DMS153 (cell line): ENCODE measurements at regions not wholly inside any gene's neighbourhood (a gene's known extent, or its start where the extent isn't known, plus 50 kb on each side); places are given as distances from the start of the nearest gene placed in this dataset.

Source experiments
- DNase-seq: peaks from one replicate; lab custom pipeline; 2025; lab: John Stamatoyannopoulos, UW

DNA sequence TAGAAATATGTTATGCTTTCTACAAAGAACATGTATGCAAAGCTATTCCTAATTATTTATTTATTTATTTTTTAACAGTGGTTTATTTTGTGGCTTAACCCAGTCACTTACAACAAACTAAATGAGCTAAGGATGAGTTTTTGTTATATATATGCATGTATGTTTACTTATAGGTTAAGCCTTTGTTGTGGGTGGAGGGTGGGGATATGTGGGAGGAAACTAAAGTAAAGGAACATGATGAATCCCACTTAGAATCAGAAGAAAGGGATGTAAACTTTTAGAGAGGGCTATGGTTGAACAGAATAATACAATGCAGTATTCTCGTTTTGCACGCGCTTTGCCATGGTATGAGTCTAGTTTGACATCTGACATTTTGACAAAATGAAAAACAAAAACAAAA, 321.0 kb upstream of the RUNX1 start:
- DNase-seq, result no peak

DNA sequence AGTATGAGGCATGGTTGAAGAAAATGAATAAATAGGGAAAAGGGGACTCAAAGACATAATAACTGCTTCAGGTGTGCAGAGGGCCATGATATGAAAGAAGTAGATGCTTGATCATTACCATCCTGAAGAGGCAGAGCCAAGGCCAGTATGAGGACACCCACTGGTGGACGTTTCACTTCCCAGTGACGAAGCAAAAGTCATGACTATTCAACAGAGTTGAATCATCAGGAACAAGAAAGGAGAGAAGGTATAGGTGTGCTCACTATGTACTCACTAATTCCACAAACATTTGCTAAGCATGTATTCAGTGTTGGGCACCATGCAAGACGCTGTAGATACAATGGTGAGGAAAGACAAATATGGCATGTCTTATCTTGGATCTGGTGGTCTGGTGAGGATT, 319.2 kb upstream of the RUNX1 start:
- no peak for DNase-seq

DNA sequence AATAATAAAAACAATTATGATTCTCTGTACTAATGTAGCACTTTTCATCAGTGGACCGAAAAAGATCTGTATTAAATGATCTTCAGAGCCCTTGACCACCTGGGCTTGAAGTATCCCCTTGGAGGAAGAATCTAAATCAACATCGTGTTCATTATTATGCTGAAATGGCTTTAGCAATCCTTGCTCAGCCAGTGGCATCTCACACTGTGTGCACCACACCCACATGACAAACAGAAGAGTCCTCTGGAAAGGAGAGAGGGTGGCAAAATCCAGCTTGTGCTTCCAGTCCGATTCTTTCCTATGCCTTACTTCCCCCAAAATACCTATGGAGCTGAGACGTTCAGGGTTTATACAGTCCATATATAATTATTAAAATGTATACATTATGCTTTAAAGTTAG, 318.5 kb upstream of the RUNX1 start:
- DNase-seq, result peak; percentile 72

DNA sequence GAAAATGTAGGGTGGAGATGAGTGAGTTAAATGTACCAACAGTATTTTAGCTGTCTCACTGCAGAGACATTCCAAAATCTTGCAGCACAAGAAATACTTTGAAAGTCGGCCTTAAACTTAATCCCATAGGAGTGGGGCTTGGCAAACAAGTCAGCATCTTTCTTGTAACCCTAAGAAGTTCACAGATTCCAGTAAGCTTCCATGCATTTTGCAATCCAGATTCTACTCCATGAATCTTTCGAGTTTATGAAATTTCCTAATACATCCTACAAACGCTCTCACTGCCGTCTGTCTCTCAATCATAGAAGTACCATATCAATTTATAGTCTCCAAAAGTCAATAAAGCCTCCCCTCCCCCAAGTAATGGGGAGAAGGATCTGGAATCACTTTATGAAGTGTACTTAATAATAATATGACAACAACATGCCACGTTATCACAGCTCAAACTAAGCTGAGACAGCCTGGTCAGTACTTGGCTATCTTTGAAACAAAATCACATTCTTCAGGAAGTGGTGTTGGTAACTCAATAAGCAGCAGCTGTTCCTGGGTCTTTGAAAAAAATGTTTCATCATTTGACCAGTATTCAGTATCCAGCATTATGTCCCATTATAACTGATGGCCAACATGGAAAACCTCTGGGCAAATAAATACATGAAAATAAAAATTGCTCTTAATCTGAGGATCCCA, 317.4 kb upstream of the RUNX1 start:
- DNase-seq, result no peak

DNA sequence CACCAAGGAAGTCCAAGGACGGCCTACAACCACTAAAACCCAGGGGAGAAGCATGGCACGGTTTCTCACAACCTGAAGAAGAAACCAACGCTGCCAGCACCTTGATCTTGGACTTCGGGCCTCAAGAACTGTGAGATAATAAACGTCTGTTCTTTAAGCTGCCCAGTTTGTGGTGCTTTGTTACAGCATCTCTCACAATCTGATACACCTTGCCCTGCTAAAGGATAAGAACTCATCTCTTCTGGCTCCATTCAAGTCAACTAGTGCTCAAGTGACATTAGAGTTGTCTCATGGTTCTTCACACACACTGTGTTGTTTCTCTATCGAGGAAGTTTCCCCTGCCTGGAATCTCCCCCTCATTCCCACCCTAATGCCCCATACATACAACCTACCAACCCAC, 314.4 kb upstream of the RUNX1 start:
- no peak for DNase-seq

DNA sequence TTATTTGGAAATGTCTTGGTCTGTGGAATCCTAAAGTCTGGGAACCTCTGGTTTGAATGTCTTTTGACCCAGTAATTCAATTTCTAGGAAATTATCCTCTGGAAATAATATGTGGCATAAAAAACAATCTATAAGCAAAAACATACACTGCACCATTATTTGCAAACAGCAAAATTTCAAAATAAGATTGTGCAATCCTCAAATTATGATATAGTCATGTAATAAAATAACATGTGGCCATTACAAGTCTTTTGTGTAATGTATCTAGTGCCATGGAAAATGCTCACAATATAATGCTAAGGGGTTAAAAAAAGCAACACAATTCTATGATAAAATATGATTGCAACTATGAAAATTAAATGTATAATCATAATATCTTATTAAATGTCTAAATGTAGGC, 312.9 kb upstream of the RUNX1 start:
- DNase-seq, result no peak

DNA sequence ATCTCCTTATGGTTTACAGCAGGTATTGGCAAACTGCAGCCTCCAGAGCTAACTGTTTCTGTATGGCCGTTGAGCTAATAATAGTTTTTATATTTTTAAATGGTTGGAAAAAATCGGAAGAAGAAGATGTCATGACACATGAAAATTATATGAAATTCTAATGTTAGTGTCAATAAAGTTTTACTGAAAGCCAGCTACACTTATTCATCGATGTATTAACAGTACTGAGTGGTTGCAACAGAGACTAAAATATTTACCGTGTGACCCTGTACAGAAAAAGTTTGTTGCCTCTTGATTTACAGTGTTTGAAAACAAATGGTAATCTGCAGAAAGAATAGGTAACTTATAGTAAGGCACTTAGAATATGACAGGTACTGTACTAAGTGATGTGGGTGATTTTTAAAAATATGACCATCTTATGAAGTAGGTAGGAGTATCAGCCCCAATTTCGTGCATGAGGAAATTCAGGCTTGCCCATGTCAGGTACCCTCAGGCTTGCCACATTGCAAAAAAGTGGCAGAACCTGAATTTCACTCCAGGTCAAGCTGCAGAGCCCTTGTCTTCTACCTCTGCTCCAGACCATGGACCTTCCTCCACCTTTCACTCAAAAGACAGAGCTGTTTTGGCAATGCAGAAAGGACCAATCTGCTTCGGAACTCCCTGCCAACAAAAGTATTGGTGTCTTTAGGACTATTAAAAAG, 311.9 kb upstream of the RUNX1 start:
- DNase-seq, result no peak

DNA sequence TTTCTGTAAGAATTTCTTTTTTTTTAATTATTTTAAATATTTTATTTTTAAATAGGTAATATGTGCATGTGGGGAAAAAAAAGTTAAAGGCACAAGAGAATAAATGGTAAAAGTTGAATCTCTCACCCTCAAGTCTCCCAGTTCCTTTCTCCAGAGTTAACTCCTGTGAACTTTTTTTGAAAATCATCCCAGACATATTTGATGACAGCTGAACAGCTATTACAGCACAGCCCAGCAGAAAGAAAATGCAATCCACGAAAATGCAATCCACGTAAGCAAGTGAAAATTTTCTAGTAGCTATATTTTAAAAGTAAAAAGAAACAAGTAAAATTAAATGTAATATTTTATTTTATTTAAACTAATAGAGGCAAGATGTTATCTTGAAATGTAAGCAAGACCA, 310.0 kb upstream of the RUNX1 start:
- no peak for DNase-seq

DNA sequence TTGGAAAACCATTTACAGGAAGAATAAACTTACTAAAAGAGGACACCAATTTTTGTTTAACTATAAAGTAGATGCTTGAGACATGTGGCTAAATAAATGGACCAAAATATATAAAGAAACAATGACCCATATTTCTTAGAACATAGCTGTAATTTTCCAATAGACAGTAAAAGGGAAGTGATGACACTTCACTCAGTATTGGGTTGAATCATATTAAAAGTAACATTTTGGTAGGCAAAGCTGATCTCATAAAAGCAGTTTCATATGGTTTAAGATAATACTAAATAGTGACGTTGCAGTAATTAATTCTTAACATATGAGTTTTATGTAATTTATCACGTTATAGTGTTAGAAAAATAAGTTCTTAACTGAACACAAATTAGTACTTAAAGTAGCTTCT, 308.9 kb upstream of the RUNX1 start:
- DNase-seq, result no peak

DNA sequence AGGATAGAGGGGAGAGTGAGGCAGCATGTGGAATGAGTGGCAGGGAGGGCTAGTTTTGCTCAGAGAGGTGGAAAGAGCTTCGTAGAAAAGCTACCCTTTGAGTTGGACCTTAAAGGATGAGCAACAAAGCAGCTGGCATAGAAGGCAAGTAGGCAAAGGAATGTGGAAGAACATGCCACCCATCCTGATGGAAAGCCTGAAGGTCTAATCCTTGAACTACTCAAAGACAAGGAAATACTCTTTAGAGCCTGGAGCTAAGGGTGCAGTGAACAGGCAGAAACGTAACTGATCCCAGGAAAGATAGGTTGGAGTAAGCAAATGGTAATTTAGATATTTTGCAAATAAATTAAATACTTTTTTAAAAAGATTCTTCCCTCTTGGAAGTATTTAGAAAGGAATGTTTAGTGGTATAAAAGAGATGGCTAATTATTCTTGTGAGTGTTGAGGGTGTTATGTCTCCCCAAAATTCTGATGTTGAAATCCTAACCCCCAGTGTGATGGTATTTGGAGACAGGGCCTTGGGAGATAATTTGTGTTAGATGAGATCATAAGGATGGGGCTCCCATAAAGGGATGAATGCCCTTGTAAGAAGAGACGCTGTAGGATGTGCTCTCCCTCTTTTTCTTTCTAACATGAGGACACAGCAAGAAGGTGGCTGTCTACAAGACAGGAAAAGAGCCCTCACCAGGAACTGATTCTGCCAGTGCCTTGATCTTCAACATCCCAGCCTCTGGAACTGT, 308.1 kb upstream of the RUNX1 start:
- DNase-seq, result no peak

DNA sequence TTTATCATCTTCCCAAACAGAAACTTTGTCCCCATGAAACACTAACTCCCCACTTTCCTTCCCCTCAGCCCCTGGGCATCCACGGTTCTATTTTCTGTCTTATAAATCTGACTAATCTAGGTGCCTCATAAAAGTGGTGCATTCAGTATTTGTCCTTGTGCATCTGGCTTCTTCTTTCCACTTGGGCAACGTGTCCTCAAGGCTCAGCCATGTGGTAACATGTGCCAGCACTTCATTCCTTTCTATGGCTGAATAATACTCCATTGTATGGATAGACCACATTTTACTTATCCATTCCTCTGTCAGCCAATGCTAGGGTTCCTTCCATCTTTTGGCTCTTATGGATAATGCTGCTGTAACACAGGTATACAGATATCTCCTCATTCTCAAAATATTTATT, 305.0 kb upstream of the RUNX1 start:
- DNase-seq, result no peak

DNA sequence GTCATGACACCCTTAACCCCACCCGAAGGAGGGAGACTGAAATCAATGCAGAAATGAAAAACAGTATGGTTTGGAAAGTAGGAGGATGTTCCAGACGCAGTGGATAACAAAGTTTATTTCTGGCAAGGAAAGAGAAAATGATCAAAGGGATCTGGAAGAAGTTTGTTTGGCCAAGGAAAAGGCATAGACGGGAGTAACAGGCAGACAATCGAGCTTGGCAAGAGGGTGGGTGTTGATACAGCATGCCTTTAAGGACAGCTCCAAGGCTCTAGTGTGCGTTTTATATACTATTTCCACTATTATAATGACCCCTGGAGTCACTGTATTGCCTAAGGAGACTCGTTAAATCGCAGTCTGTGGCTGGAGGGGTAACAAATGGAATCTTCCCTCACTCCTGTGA, 303.7 kb upstream of the RUNX1 start:
- no peak for DNase-seq

DNA sequence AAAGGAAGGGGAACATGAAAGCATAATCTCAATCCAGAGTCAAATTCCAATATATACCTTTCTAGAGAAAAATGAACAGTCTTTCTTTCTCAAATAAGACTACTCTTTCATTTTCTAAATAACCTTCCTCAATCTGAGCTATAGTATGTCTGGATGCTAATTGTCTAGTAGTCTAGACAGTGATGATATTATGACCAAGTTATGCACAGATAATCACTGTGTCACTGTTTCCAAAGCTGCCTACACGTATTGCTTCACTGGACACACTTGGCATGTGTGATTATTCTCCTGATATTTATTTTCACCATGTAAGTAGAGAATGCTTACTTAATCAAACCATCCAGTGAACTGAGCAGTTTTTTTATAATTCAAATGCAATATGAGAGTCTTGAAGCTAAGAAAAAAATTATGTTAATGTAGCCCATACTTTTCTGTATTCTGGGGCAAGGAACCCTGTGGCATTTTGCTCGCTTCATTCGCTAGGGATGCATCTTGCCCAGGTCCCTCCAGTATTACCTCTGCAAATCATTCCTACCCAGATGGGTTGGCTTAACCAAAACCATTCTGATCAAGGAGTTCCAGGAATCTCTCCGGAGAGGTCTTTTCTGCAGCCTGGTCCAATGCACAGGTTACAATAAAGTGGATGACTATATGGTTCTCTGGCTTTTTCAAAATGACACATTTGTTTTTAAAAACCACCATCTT, 303.1 kb upstream of the RUNX1 start:
- DNase-seq, result no peak

DNA sequence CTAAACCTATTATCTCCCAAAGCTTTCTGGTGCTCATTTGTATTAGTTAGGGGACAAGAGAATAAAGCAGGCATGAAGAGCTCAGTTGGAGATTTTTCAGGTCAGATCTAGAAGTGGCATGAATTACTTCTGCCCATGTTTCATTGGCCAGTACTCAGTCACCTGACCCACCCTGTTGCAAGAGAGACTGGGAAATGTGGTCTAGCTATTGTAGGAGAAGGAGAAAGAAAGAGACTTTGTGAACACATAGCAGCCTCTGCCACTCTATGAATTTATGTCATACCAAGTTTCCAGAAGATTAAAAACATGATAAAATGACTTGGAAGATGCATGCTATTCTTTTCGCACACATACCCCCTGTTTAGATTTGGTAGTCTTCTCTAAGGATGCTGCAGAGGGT, 302.3 kb upstream of the RUNX1 start:
- DNase-seq, result no peak

DNA sequence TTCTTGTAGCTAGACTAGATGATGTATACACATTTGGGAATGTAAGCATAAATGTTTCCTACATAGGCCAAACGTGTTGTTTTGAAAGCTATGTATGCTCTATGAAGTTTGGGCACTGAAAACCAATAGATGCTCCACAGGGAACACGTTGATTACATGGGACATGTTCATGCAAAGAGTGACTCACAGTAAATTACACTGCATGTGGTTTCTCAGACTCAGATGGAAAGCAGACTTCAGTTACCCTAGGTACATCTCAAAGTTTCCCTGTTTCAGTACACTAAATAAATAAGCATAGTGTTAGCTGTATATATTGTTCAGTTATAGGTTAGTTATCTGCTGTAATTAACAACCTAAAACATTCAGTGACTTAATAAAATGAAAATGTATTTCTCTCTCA, 301.9 kb upstream of the RUNX1 start:
- DNase-seq, result no peak

DNA sequence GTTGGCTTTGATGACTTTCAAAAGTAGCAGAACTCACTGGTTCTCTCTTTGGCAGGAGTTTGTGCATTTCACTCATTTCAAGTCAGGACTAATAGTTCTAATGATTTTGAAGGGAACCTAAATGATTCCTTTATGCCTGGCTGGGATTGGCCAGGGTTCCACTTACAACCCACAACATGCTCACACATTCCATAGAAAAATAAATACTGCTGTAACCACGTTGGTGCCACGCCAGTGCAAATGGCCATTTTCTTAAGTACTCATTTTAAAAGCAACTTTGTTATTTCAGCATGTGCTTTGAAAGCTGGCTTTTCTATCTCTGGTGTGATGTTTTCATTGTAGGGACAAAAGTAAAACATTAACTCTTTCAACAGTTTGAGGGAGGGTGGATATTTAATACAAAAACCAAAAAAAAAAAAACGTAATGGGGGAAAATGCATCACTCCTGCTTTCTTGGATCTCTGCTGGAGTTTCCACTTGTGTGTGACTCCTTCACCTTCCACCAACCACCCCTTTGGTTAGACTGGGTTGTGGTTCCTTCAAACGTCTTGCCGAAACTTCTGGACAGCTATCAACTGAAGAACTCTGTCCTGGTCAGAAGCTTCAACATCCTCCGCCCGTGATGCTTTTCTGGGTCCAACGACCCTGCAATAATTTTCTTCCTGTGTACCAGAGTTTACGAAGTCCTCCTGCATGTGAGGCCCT, 300.4 kb upstream of the RUNX1 start:
- DNase-seq, result no peak

DNA sequence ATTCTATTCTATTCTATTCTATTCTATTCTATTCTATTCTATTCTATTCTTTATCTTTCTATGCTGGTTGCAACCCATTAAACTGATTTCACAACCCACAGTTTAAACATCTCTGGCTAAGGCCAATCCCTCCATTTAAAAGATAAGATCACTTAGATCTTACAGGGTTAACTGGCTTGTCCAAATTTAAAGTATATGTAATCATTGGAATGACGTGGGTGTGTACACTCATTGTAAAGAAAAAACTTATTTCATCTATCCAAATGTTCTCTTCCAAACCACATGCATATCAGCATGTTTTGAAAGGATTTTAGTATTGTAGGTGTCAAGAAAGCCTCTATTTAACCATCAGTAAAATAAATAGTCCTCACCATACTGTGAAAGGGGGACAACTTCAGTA, 299.6 kb upstream of the RUNX1 start:
- DNase-seq, result no peak

DNA sequence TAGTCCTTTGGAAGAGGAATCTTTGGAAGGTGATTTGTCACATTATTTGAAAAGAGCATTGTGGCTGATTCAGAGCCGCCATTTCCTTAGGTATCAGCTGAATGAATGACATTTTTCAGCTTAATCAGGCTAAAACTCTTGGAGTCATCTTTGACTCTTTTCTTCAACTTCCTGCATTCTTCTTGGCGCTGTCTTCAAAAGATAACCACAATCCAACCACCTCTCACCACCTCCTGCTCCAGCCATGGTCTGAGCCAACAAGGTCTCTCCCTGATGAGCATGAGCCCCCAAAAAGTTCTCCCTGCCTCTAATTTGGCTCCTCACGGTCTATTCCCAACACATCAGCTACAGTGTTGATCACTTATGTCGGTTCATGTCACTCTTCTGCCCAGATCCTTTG, 297.6 kb upstream of the RUNX1 start:
- DNase-seq, result no peak

DNA sequence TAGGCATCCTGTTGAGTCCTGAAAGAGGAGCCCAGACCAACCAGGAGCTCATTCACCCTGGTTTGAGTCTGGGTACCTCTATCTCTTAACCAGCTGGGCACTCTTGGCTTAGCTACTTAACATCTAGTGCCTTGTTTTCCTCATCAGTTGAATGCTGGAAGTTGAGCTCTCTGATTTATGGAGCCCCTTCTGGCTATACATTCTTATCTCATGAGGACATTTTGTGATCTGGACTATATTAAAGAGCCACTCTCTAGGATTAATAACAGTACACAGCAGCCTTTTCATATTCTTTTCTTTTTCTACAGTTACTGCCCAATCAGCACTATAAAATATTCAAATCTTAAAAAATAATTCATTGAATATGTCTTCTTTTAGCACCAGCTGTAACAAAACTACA, 296.9 kb upstream of the RUNX1 start:
- no peak for DNase-seq

DNA sequence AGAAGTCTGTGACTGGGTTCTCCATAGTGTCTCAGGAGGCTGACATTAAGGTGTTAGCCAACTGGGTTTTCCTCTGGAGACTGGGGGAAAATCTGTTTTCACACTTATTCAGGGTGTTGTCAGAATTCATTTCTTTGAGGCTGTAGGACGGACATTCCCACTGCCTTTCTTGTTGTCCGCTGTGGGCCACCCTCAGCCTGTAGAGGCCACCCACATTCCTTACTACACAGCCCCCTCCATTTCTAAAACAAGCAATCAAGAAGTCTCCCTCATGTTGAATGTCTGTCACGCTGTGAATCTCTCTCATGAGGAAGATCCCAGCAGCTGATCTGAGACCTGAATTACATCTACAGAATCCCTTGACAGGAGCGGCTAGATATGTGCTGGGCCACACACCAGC, 295.5 kb upstream of the RUNX1 start:
- no peak for DNase-seq

DNA sequence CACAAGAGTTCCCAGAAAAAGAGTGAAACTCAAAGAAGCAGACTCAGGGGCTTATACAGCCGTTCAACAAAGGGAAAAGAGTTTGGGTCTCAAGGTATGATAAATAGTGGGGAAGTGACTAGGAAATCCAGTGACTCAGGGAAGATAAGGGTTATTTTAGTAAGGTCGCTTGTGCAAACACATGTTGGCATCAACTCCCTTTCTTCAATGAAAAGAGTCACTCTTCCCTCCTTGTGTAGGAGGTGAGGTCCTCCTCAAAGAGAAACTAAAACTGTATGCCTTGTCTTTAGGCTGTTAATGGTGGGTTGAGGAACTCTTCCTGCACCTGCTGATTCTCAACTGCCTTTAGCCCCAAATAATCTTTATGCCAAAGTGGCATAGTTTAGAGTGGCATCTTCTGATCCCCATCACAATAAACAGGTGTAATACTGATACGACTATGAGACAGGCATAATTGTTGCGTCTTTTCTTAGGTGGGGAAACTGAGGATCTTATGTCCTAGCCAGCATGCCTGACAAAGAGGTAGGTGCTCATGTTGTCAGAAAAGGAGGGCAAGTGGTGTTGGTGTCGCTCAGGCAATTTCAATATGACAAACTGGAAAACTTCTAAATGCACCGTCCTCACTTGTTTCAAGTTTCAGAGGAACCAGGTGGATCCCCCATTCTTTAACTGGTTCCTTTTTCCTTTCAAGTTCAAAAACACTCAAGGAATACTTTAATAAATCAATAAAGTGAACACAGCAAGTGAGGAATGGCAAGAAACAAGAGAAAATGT, 294.1 kb upstream of the RUNX1 start:
- DNase-seq, result no peak
